Vagina (tissue), 2 donors: ENCODE measurements at regions not wholly inside any gene's neighbourhood (a gene's known extent, or its start where the extent isn't known, plus 50 kb on each side); places are given as distances from the start of the nearest gene placed in this dataset.

Experiments used
- DNase-seq, 2 donors: peaks; one replicate each; pipeline ENCODE4 v3.0.0-alpha.2; 2017; ENCODE audit errors: extremely low spot score in 2 of 2
- H3K27ac ChIP-seq: fragments of 200-600 bp; sonication (generic); one replicate; pipeline ENCODE4 v1.5.1; 2019
- H3K27me3 ChIP-seq: fragments of 200-600 bp; sonication (generic); one replicate; pipeline ENCODE4 v1.5.1; 2019
- H3K36me3 ChIP-seq, 2 donors: fragments of 200-600 bp; sonication (generic); one replicate each; pipeline ENCODE4 v1.5.1; 2017 to 2019
- H3K4me1 ChIP-seq: fragments of 200-600 bp; sonication (generic); one replicate; pipeline ENCODE4 v1.5.1; 2019
- H3K4me3 ChIP-seq, 2 donors: fragments of 200-600 bp; sonication (generic); 1 replicate in 1 of 2; 2 replicates in 1 of 2; pipeline ENCODE4 v1.5.1; 2016 to 2019
- H3K9me3 ChIP-seq: fragments of 200-600 bp; sonication (generic); one replicate; pipeline ENCODE4 v1.5.1; 2019
- CTCF ChIP-seq, 3 experiments: fragments of 450-650 bp in 2 of 3; fragments of 200-600 bp in 1 of 3; sonication (generic) in 1 of 3; IDR thresholded peaks; one replicate each; pipeline ENCODE4 v1.5.1; 2017 to 2019; ENCODE audit warnings: antibody characterized with exemption in 3 of 3, mild to moderate bottlenecking in 2 of 3, moderate library complexity in 2 of 3
- POLR2A ChIP-seq, 2 donors: fragments of 450-650 bp; IDR thresholded peaks; one replicate each; pipeline ENCODE4 v1.6.1; 2017; ENCODE audit warnings: antibody characterized with exemption in 2 of 2, mild to moderate bottlenecking in 2 of 2, moderate library complexity in 2 of 2
- POLR2AphosphoS5 ChIP-seq, 2 donors: sonication (generic); formaldehyde crosslinking; IDR thresholded peaks; one replicate each; pipeline ENCODE4 v1.9.0; 2017; ENCODE audit warnings: antibody characterized with exemption in 2 of 2, mild to moderate bottlenecking in 2 of 2, low read depth in 1 of 2; ENCODE audit not compliant: insufficient read depth in 1 of 2
- intact Hi-C: fragments of 100-400 bp; cut with DNase I; formaldehyde crosslinking; loops from one replicate; pipeline ENCODE4 v1.15.1; 2023

- Histone ChIP-seq H3K4me1 (no peaks in the 10 kb centered on the region), H3K9me3 (no peaks in the 10 kb centered on the region), H3K27ac (no peak overlapping the region), H3K36me3 (no peaks in the 10 kb centered on the region), H3K27me3 (no peaks in the 10 kb centered on the region), H3K4me3 (no peak overlapping the region)
- intact Hi-C loops: no loop called here
- TF ChIP-seq POLR2AphosphoS5 (IDR thresholded peaks at IDR 0.05; ENCODE audit: insufficient read depth in 1 of 2, low read depth in 1 of 2) (no peak), CTCF (IDR thresholded peaks at IDR 0.05) (no peak), POLR2A (IDR thresholded peaks at IDR 0.05) (no peak)
- no peak for DNase-seq
These were observed 277.1 kb upstream of the NCAM2 start for GRCh38 chr21:20721151-20721550.

GRCh38 chr21:20728691-20729090, 269.5 kb upstream of the NCAM2 start:
- Histone ChIP-seq H3K4me1 (no peaks in the 10 kb centered on the region), H3K27ac (no peak overlapping the region), H3K4me3 (no peak overlapping the region), H3K27me3 (no peaks in the 10 kb centered on the region), H3K36me3 (no peaks in the 10 kb centered on the region), H3K9me3 (no peaks in the 10 kb centered on the region)
- TF ChIP-seq POLR2AphosphoS5 (IDR thresholded peaks at IDR 0.05; ENCODE audit: insufficient read depth in 1 of 2, low read depth in 1 of 2): no peak
- TF ChIP-seq POLR2A (IDR thresholded peaks at IDR 0.05): no peak
- no peak for TF ChIP-seq CTCF (IDR thresholded peaks at IDR 0.05)
- intact Hi-C loops: no loop called here
- DNase-seq: no peak

- intact Hi-C loops: no loop called here
These were observed 268.8 kb upstream of the NCAM2 start for GRCh38 chr21:20729376-20729775.

GRCh38 chr21:20730441-20730840, 267.8 kb upstream of the NCAM2 start:
- TF ChIP-seq POLR2AphosphoS5 (IDR thresholded peaks at IDR 0.05; ENCODE audit: insufficient read depth in 1 of 2, low read depth in 1 of 2) (no peak), POLR2A (IDR thresholded peaks at IDR 0.05) (no peak), CTCF (IDR thresholded peaks at IDR 0.05) (no peak)
- Histone ChIP-seq H3K4me1 (no peaks in the 10 kb centered on the region), H3K9me3 (no peaks in the 10 kb centered on the region), H3K27ac (no peak overlapping the region), H3K36me3 (no peaks in the 10 kb centered on the region), H3K27me3 (no peaks in the 10 kb centered on the region), H3K4me3 (no peak overlapping the region)
- no peak for DNase-seq
- intact Hi-C loops: no loop called here

More at GRCh38 chr21:20729376-20729775, 268.8 kb upstream of the NCAM2 start:
- Histone ChIP-seq H3K27ac (no peak overlapping the region), H3K9me3 (no peaks in the 10 kb centered on the region), H3K36me3 (no peaks in the 10 kb centered on the region), H3K4me1 (no peaks in the 10 kb centered on the region), H3K27me3 (no peaks in the 10 kb centered on the region), H3K4me3 (no peak overlapping the region)
- DNase-seq: no peak
- TF ChIP-seq CTCF (IDR thresholded peaks at IDR 0.05): no peak
- no peak for TF ChIP-seq POLR2AphosphoS5 (IDR thresholded peaks at IDR 0.05; ENCODE audit: insufficient read depth in 1 of 2, low read depth in 1 of 2)
- TF ChIP-seq POLR2A (IDR thresholded peaks at IDR 0.05): no peak

- no peak overlapping the region for H3K4me3 ChIP-seq
- TF ChIP-seq POLR2AphosphoS5 (IDR thresholded peaks at IDR 0.05; ENCODE audit: insufficient read depth in 1 of 2, low read depth in 1 of 2) (no peak), POLR2A (IDR thresholded peaks at IDR 0.05) (no peak), CTCF (IDR thresholded peaks at IDR 0.05) (no peak)
- H3K4me1 ChIP-seq: no peaks in the 10 kb centered on the region
- H3K9me3 ChIP-seq: no peaks in the 10 kb centered on the region
- H3K27ac ChIP-seq: no peak overlapping the region
- no peak for DNase-seq
- intact Hi-C loops: no loop called here
- H3K36me3 ChIP-seq: no peaks in the 10 kb centered on the region
- no peaks in the 10 kb centered on the region for H3K27me3 ChIP-seq
These were observed 263.0 kb upstream of the NCAM2 start for GRCh38 chr21:20735257-20735656.
